ENCODE measurements at regions not wholly inside any gene's neighbourhood (a gene's known extent, or its start where the extent isn't known, plus 50 kb on each side); places are given as distances from the start of the nearest gene placed in this dataset.

DNA sequence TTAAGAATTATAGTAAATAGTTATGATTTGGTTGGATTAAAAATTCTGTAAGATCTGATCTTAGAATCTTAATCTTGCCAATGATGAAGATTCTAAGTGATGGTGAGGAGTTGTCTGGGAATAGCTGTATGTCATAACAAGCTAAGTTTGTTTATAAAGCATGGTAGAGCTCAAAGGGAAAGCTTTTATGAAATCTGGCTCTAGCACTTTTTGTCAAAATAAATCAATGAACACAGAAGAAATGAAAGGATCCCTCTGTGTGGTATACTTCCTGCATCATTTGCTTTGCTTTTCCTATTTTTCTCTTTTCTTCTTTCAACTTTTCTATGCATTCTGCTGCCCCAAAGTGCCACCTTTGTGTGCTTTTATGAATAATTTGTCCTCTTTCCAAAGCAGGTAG is 193.5 kb upstream of the FAT1 start:
- no peak overlapping the region for H3K27ac ChIP-seq
- H3K4me3 ChIP-seq (ENCODE audit: low read depth in 1 of 2, low read length in 1 of 2) = no peak overlapping the region
- TF ChIP-seq, protein P1, sequence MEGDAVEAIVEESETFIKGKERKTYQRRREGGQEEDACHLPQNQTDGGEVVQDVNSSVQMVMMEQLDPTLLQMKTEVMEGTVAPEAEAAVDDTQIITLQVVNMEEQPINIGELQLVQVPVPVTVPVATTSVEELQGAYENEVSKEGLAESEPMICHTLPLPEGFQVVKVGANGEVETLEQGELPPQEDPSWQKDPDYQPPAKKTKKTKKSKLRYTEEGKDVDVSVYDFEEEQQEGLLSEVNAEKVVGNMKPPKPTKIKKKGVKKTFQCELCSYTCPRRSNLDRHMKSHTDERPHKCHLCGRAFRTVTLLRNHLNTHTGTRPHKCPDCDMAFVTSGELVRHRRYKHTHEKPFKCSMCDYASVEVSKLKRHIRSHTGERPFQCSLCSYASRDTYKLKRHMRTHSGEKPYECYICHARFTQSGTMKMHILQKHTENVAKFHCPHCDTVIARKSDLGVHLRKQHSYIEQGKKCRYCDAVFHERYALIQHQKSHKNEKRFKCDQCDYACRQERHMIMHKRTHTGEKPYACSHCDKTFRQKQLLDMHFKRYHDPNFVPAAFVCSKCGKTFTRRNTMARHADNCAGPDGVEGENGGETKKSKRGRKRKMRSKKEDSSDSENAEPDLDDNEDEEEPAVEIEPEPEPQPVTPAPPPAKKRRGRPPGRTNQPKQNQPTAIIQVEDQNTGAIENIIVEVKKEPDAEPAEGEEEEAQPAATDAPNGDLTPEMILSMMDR (IDR thresholded peaks at IDR 0.05) = no peak
- H3K4me1 ChIP-seq (ENCODE audit: control insufficient read depth in 1 of 2, insufficient read depth in 1 of 2, low read depth in 1 of 2, low read length in 1 of 2) = no peaks in the 10 kb centered on the region
- H3K36me3 ChIP-seq = no peaks in the 10 kb centered on the region
- H3K9me3 ChIP-seq = no peaks in the 10 kb centered on the region
- no peaks in the 10 kb centered on the region for H3K27me3 ChIP-seq

DNA sequence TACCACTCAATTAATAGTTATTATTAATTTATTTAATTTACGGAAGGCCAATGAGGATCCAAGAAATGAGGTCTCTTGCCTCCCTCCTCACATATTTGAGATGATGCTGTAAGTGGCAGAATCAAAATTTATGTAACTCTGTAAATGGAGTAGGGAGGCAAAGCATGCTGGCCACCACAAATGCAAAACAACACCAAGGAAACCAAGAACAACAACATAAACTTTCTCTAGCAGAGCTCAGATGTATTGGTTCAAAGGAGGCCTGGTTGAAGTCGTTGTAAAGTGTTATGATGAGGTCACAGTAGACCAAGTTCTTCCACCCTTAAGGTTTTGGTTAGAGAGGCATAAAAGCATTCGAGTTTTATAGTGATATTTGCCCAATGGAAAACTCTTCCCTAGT is 194.8 kb upstream of the FAT1 start:
- TF ChIP-seq, protein P1 (IDR thresholded peaks at IDR 0.05) = no peak
- H3K4me1 ChIP-seq (ENCODE audit: control insufficient read depth in 1 of 2, insufficient read depth in 1 of 2, low read depth in 1 of 2, low read length in 1 of 2) = no peaks in the 10 kb centered on the region
- H3K27ac ChIP-seq = no peak overlapping the region
- no peaks in the 10 kb centered on the region for H3K36me3 ChIP-seq
- H3K4me3 ChIP-seq (ENCODE audit: low read depth in 1 of 2, low read length in 1 of 2) = no peak overlapping the region
- H3K9me3 ChIP-seq = no peaks in the 10 kb centered on the region
- no peaks in the 10 kb centered on the region for H3K27me3 ChIP-seq

DNA sequence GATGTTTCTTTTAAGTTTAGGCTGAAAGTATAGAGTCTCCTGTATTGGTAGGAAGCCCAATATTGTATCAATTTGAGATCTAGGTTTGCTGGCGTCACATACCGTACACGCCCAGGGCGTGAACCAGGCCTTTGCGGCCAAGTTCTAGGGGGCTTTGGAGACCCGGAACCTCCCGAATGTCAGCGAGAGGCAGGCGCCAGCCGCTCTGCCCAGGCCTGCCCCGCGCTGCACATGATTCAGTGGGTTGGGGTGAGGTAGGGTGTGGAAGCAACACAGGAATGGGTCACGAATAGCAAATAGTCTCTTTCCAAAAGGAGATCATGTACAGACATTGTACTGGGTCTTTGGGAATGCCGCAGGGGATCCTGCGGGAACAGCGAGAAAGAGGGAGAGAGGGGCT is 195.7 kb upstream of the FAT1 start:
- TF ChIP-seq, protein P1 (IDR thresholded peaks at IDR 0.05) = no peak
- no peaks in the 10 kb centered on the region for H3K9me3 ChIP-seq
- no peaks in the 10 kb centered on the region for H3K27me3 ChIP-seq
- H3K4me1 ChIP-seq (ENCODE audit: control insufficient read depth in 1 of 2, insufficient read depth in 1 of 2, low read depth in 1 of 2, low read length in 1 of 2) = no peaks in the 10 kb centered on the region
- H3K27ac ChIP-seq = no peak overlapping the region
- H3K36me3 ChIP-seq = no peaks in the 10 kb centered on the region
- H3K4me3 ChIP-seq (ENCODE audit: low read depth in 1 of 2, low read length in 1 of 2) = no peak overlapping the region

DNA sequence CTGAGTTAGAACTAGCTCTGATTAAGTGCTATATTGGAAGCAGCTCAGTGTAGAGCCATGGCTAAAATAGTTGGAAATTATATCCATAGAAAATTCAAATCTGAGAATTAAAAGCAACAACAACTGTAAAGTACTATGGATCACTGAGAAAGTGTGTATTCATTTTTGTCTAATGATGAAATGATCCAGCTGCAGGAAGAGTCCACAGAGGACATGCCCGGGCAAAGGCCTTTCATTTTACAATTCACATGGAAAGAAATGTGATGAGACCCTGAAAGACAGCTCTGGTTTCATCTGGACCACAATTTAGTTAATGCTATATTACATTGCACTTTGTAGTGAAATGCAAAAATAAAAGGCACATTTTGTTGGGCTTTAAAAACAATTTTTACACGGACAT is 196.8 kb upstream of the FAT1 start:
- no peak overlapping the region for H3K4me3 ChIP-seq (ENCODE audit: low read depth in 1 of 2, low read length in 1 of 2)
- no peaks in the 10 kb centered on the region for H3K4me1 ChIP-seq (ENCODE audit: control insufficient read depth in 1 of 2, insufficient read depth in 1 of 2, low read depth in 1 of 2, low read length in 1 of 2)
- H3K27ac ChIP-seq = no peak overlapping the region
- no peaks in the 10 kb centered on the region for H3K36me3 ChIP-seq
- TF ChIP-seq, protein P1 (IDR thresholded peaks at IDR 0.05) = no peak
- H3K27me3 ChIP-seq = no peaks in the 10 kb centered on the region
- H3K9me3 ChIP-seq = no peaks in the 10 kb centered on the region

DNA sequence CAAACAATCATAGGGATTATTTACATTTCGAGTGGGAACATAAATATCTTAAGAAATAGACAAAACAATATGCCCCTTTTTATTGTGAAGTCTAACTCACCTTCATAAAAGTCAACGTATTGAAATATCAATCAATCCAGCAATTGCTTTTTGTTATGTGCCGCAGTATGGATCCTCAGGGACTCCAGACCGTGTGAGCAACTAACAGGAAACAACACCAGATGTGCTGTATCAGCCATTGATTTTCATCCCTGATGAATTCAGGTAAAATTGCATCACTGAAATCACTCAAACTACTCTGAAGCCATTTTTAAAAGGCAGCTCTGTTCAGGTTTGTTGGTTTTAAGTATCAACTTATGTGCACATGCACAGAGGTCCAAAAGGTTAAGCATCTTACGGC is 197.3 kb upstream of the FAT1 start:
- no peaks in the 10 kb centered on the region for H3K27me3 ChIP-seq
- TF ChIP-seq, protein P1 (IDR thresholded peaks at IDR 0.05) = no peak
- no peak overlapping the region for H3K4me3 ChIP-seq (ENCODE audit: low read depth in 1 of 2, low read length in 1 of 2)
- H3K27ac ChIP-seq = no peak overlapping the region
- no peaks in the 10 kb centered on the region for H3K9me3 ChIP-seq
- no peaks in the 10 kb centered on the region for H3K36me3 ChIP-seq
- no peaks in the 10 kb centered on the region for H3K4me1 ChIP-seq (ENCODE audit: control insufficient read depth in 1 of 2, insufficient read depth in 1 of 2, low read depth in 1 of 2, low read length in 1 of 2)

DNA sequence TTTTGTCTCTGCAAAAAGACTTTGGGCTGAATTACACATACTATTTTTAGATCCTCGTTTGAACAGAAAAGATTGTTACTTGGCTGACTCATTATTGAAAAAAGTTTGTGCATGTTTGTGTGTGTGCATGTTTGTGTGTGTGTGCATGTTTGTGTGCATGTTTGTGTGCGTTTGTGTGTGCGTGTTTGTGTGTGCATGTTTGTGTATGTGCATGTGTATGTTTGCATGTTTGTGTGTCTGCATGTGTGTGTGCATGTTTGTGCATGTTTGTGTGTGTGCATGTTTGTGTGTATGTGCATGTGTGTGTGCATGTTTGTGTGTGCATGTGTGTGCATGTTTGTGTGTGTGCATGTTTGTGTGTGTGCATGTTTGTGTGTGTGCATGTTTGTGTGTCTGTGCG is 201.1 kb upstream of the FAT1 start:
- Histone ChIP-seq H3K27me3 (no peaks in the 10 kb centered on the region), H3K4me1 (ENCODE audit: control insufficient read depth in 1 of 2, insufficient read depth in 1 of 2, low read depth in 1 of 2, low read length in 1 of 2) (no peaks in the 10 kb centered on the region), H3K36me3 (no peaks in the 10 kb centered on the region), H3K27ac (no peak overlapping the region), H3K9me3 (no peaks in the 10 kb centered on the region), H3K4me3 (ENCODE audit: low read depth in 1 of 2, low read length in 1 of 2) (no peak overlapping the region)
- TF ChIP-seq, protein P1 (IDR thresholded peaks at IDR 0.05) = no peak

All from neutrophil (primary cell).